ENCODE measurements at regions not wholly inside any gene's neighbourhood (a gene's known extent, or its start where the extent isn't known, plus 50 kb on each side); places are given as distances from the start of the nearest gene placed in this dataset.

DNA sequence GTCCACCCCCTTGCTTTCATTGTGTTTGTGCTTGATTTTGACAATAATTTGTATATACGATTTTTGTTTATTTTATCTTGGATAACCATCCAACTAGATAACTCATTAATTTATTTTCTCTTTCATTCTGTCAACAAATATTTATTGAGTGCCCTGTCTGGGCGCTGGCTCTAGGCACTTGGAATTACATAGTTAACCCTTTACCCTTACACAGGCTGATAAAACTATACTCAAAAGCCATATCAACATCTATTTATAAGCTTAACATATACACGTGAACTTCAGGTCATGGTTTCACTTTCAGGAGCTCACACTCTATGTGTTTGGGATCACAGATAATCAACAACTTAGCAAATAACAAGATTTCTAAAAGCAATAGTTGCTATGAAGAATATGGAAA is 226.3 kb upstream of the PPARGC1A start:
- TF ChIP-seq TAF1 (IDR thresholded peaks at IDR 0.05; ENCODE audit: borderline replicate concordance, low read depth, low read length) (no peak), POLR2A (IDR thresholded peaks at IDR 0.05; ENCODE audit: low read depth, low read length) (no peak)

All from GM12892 (cell line).